ENCODE measurements at regions not wholly inside any gene's neighbourhood (a gene's known extent, or its start where the extent isn't known, plus 50 kb on each side); places are given as distances from the start of the nearest gene placed in this dataset.

DNA sequence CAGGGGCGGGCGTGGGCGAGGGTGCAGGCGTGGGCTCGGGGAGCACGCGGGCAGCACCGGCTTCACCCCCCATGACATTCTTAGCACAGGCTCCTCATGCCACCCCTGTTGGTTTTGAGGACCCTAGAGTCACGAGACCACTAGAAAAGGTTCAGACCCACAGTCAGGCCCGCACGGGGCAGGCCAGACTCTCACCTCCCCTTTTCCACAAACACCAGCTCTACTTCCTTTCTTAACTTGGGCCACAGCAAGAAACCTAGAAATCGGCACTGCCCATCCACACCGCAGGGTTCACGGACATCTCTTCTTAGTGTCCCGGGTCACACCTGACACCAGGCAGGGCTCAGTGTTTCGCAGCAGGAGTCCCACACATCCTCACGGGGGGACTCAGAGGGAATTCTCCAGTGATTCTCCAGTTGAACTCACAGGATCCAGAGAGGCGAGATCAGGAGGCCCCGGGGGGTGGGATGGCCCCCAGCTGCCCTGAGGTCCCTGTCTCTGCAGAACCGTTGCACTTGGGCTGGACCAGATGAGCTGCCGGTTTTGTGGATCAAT lies 52.0 kb downstream of the JAKMIP3 start (continued):
- TF ChIP-seq, protein P1, sequence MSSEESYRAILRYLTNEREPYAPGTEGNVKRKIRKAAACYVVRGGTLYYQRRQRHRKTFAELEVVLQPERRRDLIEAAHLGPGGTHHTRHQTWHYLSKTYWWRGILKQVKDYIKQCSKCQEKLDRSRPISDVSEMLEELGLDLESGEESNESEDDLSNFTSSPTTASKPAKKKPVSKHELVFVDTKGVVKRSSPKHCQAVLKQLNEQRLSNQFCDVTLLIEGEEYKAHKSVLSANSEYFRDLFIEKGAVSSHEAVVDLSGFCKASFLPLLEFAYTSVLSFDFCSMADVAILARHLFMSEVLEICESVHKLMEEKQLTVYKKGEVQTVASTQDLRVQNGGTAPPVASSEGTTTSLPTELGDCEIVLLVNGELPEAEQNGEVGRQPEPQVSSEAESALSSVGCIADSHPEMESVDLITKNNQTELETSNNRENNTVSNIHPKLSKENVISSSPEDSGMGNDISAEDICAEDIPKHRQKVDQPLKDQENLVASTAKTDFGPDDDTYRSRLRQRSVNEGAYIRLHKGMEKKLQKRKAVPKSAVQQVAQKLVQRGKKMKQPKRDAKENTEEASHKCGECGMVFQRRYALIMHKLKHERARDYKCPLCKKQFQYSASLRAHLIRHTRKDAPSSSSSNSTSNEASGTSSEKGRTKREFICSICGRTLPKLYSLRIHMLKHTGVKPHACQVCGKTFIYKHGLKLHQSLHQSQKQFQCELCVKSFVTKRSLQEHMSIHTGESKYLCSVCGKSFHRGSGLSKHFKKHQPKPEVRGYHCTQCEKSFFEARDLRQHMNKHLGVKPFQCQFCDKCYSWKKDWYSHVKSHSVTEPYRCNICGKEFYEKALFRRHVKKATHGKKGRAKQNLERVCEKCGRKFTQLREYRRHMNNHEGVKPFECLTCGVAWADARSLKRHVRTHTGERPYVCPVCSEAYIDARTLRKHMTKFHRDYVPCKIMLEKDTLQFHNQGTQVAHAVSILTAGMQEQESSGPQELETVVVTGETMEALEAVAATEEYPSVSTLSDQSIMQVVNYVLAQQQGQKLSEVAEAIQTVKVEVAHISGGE (tag by site-specific recombination; conservative IDR thresholded peaks at IDR 0.05; ENCODE audit: low read depth), result no peak

DNA sequence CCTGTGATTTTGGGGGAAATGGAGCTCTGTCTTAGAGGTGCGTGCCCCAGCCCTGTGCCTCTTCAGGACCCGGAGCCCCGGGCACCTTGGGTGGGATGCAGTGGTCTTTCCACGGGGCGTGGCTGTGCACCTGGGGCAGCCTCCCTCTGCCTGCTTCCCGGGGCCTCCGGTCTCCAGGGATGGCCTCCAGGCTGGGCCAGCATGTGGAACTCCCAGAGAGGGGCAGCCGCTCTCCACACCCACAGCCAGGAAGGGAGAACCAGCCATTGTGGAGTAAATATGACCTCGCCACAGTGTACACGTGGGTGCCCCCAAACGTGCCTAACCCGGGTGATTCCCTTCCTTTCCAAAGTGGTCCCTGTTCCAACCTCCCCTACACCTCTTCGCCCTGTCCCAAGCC lies 52.6 kb downstream of the JAKMIP3 start:
- Histone ChIP-seq H3K27ac (ENCODE audit: extremely low read depth, low read depth, low read length) (no peak overlapping the region), H3K36me3 (ENCODE audit: control insufficient read depth in 2 of 2, insufficient read depth in 1 of 2, low read length in 2 of 2) (no peaks in the 10 kb centered on the region), H3K4me3 (ENCODE audit: low read depth, low read length) (no peak overlapping the region), H3K9me3 (ENCODE audit: control insufficient read depth, insufficient read depth, low read depth, low read length) (no peaks in the 10 kb centered on the region), H3K4me1 (ENCODE audit: control insufficient read depth, insufficient read depth, low read length) (no peaks in the 10 kb centered on the region)
- TF ChIP-seq ZNF426 (tag by site-specific recombination; IDR thresholded peaks at IDR 0.05) (no peak), ZNF155 (tag by site-specific recombination; IDR thresholded peaks at IDR 0.05) (no peak), ZBTB7A (tag by site-specific recombination; IDR thresholded peaks at IDR 0.05; ENCODE audit: low read depth) (no peak), ZNF596 (tag by site-specific recombination; IDR thresholded peaks at IDR 0.05) (no peak), SETDB1 (IDR thresholded peaks at IDR 0.05; ENCODE audit: insufficient read length, low read length) (no peak), ZNF354C (tag by site-specific recombination; IDR thresholded peaks at IDR 0.05; ENCODE audit: borderline replicate concordance, low read depth) (no peak), ZIC2 (tag by site-specific recombination; IDR thresholded peaks at IDR 0.05) (no peak), ZBTB21 (tag by site-specific recombination; IDR thresholded peaks at IDR 0.05) (no peak), ZNF202 (tag by site-specific recombination; IDR thresholded peaks at IDR 0.05; ENCODE audit: borderline replicate concordance) (no peak), ZNF274 (IDR thresholded peaks at IDR 0.05; ENCODE audit: low read length) (no peak), ZNF274 (tag by site-specific recombination; IDR thresholded peaks at IDR 0.05; ENCODE audit: borderline replicate concordance) (no peak)
- TF ChIP-seq, protein P2, sequence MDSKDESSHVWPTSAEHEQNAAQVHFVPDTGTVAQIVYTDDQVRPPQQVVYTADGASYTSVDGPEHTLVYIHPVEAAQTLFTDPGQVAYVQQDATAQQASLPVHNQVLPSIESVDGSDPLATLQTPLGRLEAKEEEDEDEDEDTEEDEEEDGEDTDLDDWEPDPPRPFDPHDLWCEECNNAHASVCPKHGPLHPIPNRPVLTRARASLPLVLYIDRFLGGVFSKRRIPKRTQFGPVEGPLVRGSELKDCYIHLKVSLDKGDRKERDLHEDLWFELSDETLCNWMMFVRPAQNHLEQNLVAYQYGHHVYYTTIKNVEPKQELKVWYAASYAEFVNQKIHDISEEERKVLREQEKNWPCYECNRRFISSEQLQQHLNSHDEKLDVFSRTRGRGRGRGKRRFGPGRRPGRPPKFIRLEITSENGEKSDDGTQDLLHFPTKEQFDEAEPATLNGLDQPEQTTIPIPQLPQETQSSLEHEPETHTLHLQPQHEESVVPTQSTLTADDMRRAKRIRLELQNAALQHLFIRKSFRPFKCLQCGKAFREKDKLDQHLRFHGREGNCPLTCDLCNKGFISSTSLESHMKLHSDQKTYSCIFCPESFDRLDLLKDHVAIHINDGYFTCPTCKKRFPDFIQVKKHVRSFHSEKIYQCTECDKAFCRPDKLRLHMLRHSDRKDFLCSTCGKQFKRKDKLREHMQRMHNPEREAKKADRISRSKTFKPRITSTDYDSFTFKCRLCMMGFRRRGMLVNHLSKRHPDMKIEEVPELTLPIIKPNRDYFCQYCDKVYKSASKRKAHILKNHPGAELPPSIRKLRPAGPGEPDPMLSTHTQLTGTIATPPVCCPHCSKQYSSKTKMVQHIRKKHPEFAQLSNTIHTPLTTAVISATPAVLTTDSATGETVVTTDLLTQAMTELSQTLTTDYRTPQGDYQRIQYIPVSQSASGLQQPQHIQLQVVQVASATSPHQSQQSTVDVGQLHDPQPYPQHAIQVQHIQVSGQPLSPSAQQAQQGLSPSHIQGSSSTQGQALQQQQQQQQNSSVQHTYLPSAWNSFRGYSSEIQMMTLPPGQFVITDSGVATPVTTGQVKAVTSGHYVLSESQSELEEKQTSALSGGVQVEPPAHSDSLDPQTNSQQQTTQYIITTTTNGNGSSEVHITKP (tag by site-specific recombination; IDR thresholded peaks at IDR 0.05), result no peak
- TF ChIP-seq, protein P3, sequence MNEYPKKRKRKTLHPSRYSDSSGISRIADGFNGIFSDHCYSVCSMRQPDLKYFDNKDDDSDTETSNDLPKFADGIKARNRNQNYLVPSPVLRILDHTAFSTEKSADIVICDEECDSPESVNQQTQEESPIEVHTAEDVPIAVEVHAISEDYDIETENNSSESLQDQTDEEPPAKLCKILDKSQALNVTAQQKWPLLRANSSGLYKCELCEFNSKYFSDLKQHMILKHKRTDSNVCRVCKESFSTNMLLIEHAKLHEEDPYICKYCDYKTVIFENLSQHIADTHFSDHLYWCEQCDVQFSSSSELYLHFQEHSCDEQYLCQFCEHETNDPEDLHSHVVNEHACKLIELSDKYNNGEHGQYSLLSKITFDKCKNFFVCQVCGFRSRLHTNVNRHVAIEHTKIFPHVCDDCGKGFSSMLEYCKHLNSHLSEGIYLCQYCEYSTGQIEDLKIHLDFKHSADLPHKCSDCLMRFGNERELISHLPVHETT (tag by site-specific recombination; IDR thresholded peaks at IDR 0.05), result no peak
- TF ChIP-seq, protein P4, sequence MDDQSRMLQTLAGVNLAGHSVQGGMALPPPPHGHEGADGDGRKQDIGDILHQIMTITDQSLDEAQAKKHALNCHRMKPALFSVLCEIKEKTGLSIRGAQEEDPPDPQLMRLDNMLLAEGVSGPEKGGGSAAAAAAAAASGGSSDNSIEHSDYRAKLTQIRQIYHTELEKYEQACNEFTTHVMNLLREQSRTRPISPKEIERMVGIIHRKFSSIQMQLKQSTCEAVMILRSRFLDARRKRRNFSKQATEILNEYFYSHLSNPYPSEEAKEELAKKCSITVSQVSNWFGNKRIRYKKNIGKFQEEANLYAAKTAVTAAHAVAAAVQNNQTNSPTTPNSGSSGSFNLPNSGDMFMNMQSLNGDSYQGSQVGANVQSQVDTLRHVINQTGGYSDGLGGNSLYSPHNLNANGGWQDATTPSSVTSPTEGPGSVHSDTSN (CRISPR knock-in tag; IDR thresholded peaks at IDR 0.05), result no peak
- POLR2A ChIA-PET, result no interaction called here
- CTCF ChIA-PET, result interaction anchor here (0.6 kb wide), 1 partner anchor 47 kb away, joined by 3 read pairs; no protein-coding TSS in a partner anchor

All from HEK293 (cell line).